OCI-LY7 (cell line): ENCODE measurements at regions not wholly inside any gene's neighbourhood (a gene's known extent, or its start where the extent isn't known, plus 50 kb on each side); places are given as distances from the start of the nearest gene placed in this dataset.

ENCODE experiments used
- CTCF ChIP-seq: fragments of 200-600 bp; sonication (generic); conservative IDR thresholded peaks from 2 replicates; pipeline ENCODE4 v1.5.1; 2014; ENCODE audit warnings: mild to moderate bottlenecking, antibody characterized with exemption, low read length, moderate library complexity, mixed read lengths
- EZH2phosphoT487 ChIP-seq: fragments of 200-600 bp; sonication (generic); IDR thresholded peaks from 2 replicates; pipeline ENCODE4 v1.6.1; 2018; ENCODE audit warnings: low read depth, borderline replicate concordance, mild to moderate bottlenecking, mixed run types, antibody characterized with exemption, low read length, moderate library complexity, mixed read lengths

GRCh38 chr3:14307656-14308302, 94.6 kb upstream of the SLC6A6 start:
- TF ChIP-seq CTCF = no peak
- no peak for TF ChIP-seq EZH2phosphoT487
